Panc1 (cell line): ENCODE measurements at regions not wholly inside any gene's neighbourhood (a gene's known extent, or its start where the extent isn't known, plus 50 kb on each side); places are given as distances from the start of the nearest gene placed in this dataset.

ENCODE experiments used
- ATAC-seq: fragments of 200-7000 bp; cut with Tn5 transposase; 2 replicates; pipeline ENCODE4 v1.9.1; 2020; ENCODE audit warnings: mild to moderate bottlenecking, moderate library complexity
- BruUV-seq: library from RNA; stranded (reverse); fragments of 400-500 nt; replicated peaks from 2 replicates; lab custom pipeline; 2021; lab: Mats Ljungman, UMichigan
- CTCF ChIA-PET: fragments of 300-600 bp; sonication (Branson Sonifier 250); formaldehyde crosslinking; loops from one replicate; lab custom pipeline; 2022; ENCODE audit warnings: antibody characterized with exemption; lab: Charles Lee
- POLR2A ChIA-PET: fragments of 300-600 bp; sonication (Branson Sonifier 250); formaldehyde crosslinking; loops from one replicate; lab custom pipeline; 2022; ENCODE audit warnings: antibody characterized with exemption; lab: Charles Lee
- DNase-seq: peaks from one replicate; pipeline ENCODE4 v3.0.0-alpha.2; 2010; ENCODE audit warnings: low read depth, low spot score
- H3K27ac ChIP-seq: 2 replicates; pipeline ENCODE4 v1.5.1; 2011; ENCODE audit warnings: mild to moderate bottlenecking, low read length, inconsistent platforms
- H3K27me3 ChIP-seq: fragments of 200-500 bp; sonication (Bioruptor generic); 2 replicates; pipeline ENCODE4 v1.6.0; 2014; ENCODE audit warnings: low read length, inconsistent platforms; ENCODE audit not compliant: control insufficient read depth, insufficient read depth
- H3K36me3 ChIP-seq: fragments of 200-500 bp; sonication (Bioruptor generic); 2 replicates; pipeline ENCODE4 v1.5.1; 2014; ENCODE audit warnings: inconsistent platforms, mild to moderate bottlenecking, low read length, moderate library complexity; ENCODE audit not compliant: control insufficient read depth, insufficient read depth
- H3K4me1 ChIP-seq: 2 replicates; pipeline ENCODE4 v1.5.1; 2011; ENCODE audit warnings: inconsistent platforms, mild to moderate bottlenecking, low read length, moderate library complexity; ENCODE audit not compliant: control insufficient read depth, insufficient read depth
- H3K4me3 ChIP-seq, 2 experiments: 2 replicates each; pipeline ENCODE4 v1.5.1; 2011 to 2012; ENCODE audit warnings: low read depth in 2 of 2, low read length in 2 of 2, mild to moderate bottlenecking in 2 of 2, inconsistent platforms in 1 of 2, moderate library complexity in 1 of 2
- H3K9me3 ChIP-seq: fragments of 200-500 bp; sonication (Bioruptor generic); 2 replicates; pipeline ENCODE4 v1.5.1; 2014; ENCODE audit warnings: low read depth, mild to moderate bottlenecking, inconsistent platforms, low read length, moderate library complexity; ENCODE audit not compliant: control insufficient read depth, insufficient read depth
- CTCF ChIP-seq: fragments of 450-650 bp; IDR thresholded peaks from 2 replicates; pipeline ENCODE4 v1.5.1; 2017; ENCODE audit warnings: mild to moderate bottlenecking
- POLR2AphosphoS5 ChIP-seq: IDR thresholded peaks from 2 replicates; pipeline ENCODE4 v1.6.1; 2012; ENCODE audit warnings: mild to moderate bottlenecking, low read depth, low read length, moderate library complexity
- REST ChIP-seq, 2 experiments: IDR thresholded peaks; 2 replicates each; pipeline ENCODE4 v1.6.1; 2011 to 2012; ENCODE audit warnings: low read depth in 2 of 2, control low read depth in 1 of 2, low read length in 1 of 2, mild to moderate bottlenecking in 1 of 2, moderate library complexity in 1 of 2; ENCODE audit not compliant: insufficient read depth in 1 of 2
- SIN3A ChIP-seq: IDR thresholded peaks from 2 replicates; pipeline ENCODE4 v1.6.1; 2012; ENCODE audit warnings: low read depth, mild to moderate bottlenecking, low read length, moderate library complexity, borderline replicate concordance; ENCODE audit not compliant: insufficient read depth
- TCF7L2 ChIP-seq: IDR thresholded peaks from 2 replicates; pipeline ENCODE4 v1.6.1; 2011; ENCODE audit warnings: mild to moderate bottlenecking, low read depth, low read length, inconsistent platforms
- in situ Hi-C: cut with HindIII; loops from 2 replicates; pipeline ENCODE4 v1.10.0; 2016; ENCODE audit warnings: low sequenced_read_pairs, low pct_unique_long_range_greater_than_20kb
- intact Hi-C: fragments of 100-400 bp; cut with micrococcal nuclease; formaldehyde crosslinking; loops from one replicate; pipeline ENCODE4 v1.10.0; 2022; ENCODE audit not compliant: unreplicated experiment

- ATAC-seq (no peak), DNase-seq (no peak)
- intact Hi-C loops: no loop called here
- TF ChIP-seq TCF7L2: no peak
- no peak for TF ChIP-seq SIN3A
- TF ChIP-seq CTCF: no peak
- TF ChIP-seq REST (IDR thresholded peaks at IDR 0.05; ENCODE audit: insufficient read depth in 1 of 2, low read depth in 2 of 2, low read length in 1 of 2): no peak
- no peak for TF ChIP-seq POLR2AphosphoS5
- Histone ChIP-seq H3K36me3 (no peaks in the 10 kb centered on the region), H3K4me1 (no peaks in the 10 kb centered on the region), H3K4me3 (no peak overlapping the region), H3K27me3 (no peaks in the 10 kb centered on the region), H3K27ac (no peak overlapping the region), H3K9me3 (no peaks in the 10 kb centered on the region)
- ChIA-PET CTCF (no interaction called here), POLR2A (no interaction called here)
- BruUV-seq: no TSS peak
- in situ Hi-C loops: no loop called here
Measured at GRCh38 chr6:156647991-156648390, 129.2 kb upstream of the ARID1B start.

- in situ Hi-C loops: no loop called here
Measured at GRCh38 chr6:156647140-156647784, 129.9 kb upstream of the ARID1B start.

More at GRCh38 chr6:156647140-156647784, 129.9 kb upstream of the ARID1B start:
- no peak for TF ChIP-seq REST (IDR thresholded peaks at IDR 0.05; ENCODE audit: insufficient read depth in 1 of 2, low read depth in 2 of 2, low read length in 1 of 2)
- TF ChIP-seq TCF7L2: no peak
- no peak for TF ChIP-seq POLR2AphosphoS5
- TF ChIP-seq CTCF: no peak
- Histone ChIP-seq H3K27ac (no peak overlapping the region), H3K27me3 (no peaks in the 10 kb centered on the region), H3K4me3 (no peak overlapping the region), H3K9me3 (no peaks in the 10 kb centered on the region), H3K4me1 (no peaks in the 10 kb centered on the region), H3K36me3 (no peaks in the 10 kb centered on the region)
- ATAC-seq: no peak
- ChIA-PET CTCF (no interaction called here), POLR2A (no interaction called here)
- no TSS peak for BruUV-seq
- intact Hi-C loops: no loop called here
- no peak for DNase-seq
